Dermis microvascular lymphatic vessel endothelial cell (primary cell): ENCODE measurements at regions not wholly inside any gene's neighbourhood (a gene's known extent, or its start where the extent isn't known, plus 50 kb on each side); places are given as distances from the start of the nearest gene placed in this dataset.
"Not testable (repeated sequence)": the region's sequence is repeated elsewhere in the genome, so short reads cannot be mapped to it uniquely, and the experiment has no call there.

Experiments
- DNase-seq, 2 donors: peaks; one replicate each; pipeline versions ENCODE4 v3.0.0 to v3.0.0-alpha.2; 2010; ENCODE audit warnings: low read depth in 2 of 2

DNA sequence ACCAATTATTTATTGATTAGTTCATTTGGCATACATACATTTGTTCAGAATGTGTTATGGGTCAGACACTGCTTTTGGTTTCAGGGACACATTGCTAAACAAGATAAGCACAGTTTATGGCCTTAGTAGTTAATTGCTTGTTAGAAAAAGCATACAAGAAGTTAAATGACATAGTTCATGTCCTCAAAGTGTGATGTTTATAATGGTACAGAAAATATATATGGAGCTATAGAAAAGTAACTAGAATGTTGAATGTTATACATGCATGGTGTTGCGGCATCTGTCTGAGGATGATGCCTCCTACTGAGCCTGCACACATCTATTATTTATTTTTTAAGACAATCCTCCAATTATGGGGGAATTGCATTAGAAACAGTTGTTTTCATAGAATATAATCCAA, 1476.3 kb upstream of the PCDH7 start:
- no peak for DNase-seq

- DNase-seq = no peak
Observed at GRCh38 chr4:29259556-29259955, 1460.6 kb upstream of the PCDH7 start.

GRCh38 chr4:29262986-29263385, 1457.2 kb upstream of the PCDH7 start:
- DNase-seq = no peak

GRCh38 chr4:29276150-29276549, 1444.0 kb upstream of the PCDH7 start:
- peak in 1 of 2 donors; percentile 37 for DNase-seq

GRCh38 chr4:29277381-29277780, 1442.8 kb upstream of the PCDH7 start:
- DNase-seq = no peak

DNA sequence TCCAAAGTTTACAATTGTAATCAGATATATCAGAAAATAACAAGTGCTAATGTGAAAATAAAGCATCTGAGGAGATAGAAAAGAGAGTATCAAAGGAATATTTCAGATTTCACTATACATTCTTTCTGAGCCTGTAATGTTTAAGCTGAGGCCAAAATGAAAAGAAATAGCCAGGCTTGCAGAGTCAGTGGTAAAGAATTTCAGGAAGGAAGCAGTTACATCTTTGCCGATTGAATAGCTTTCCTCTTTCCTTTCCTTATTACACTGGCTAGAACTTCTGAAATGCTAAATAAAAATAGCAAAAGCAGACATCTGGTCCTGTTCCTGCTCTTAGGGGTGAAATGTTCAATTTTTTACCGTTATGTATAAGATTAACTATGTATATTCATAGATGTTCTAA, 1441.6 kb upstream of the PCDH7 start:
- DNase-seq = peak; percentile 16 to 77

DNA sequence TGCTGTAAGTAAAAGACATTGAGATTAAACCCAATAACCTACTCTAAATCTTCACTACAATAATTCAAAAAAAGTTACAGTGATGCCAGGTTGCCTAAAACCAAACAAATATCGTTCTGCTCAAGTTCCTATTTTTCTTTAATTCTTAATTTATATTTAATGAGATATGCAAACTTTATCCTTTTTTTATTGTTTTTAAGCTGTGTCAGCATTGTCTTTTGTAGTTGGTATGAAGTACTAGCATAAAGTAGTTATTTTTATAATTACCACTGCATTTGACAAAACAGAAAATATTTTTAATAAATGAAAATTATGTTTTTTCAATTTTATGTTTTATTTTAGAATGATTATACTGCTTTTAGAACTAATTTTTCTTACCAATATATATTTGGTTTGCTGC, 1431.1 kb upstream of the PCDH7 start:
- no peak for DNase-seq

- DNase-seq = no peak
Observed at GRCh38 chr4:29295280-29295679, 1424.9 kb upstream of the PCDH7 start.

GRCh38 chr4:29304595-29304994, 1415.6 kb upstream of the PCDH7 start:
- DNase-seq = no peak

DNA sequence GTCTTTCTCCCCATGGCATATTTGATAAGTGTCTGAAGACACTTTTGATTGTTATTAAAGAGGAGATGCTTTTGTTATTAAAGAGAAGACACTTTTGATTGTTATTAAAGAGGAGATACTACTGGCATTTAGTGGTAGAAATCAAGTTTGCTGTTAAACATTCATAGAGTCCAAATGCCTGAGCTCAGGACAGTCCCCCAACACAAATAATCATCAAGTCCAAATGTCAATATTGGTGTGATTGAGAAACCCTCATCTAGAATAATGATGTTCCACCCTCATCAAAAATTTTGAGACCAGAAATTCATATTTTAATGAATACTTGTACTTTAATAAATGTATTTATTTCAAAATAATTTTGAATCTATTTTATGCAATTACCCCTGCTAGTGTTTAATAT, 1412.9 kb upstream of the PCDH7 start:
- DNase-seq = no peak

- DNase-seq = no peak
Observed at GRCh38 chr4:29307755-29308154, 1412.4 kb upstream of the PCDH7 start.

- peak in 1 of 2 donors; percentile 79 for DNase-seq
Observed at GRCh38 chr4:29309050-29309449, 1411.1 kb upstream of the PCDH7 start.

DNA sequence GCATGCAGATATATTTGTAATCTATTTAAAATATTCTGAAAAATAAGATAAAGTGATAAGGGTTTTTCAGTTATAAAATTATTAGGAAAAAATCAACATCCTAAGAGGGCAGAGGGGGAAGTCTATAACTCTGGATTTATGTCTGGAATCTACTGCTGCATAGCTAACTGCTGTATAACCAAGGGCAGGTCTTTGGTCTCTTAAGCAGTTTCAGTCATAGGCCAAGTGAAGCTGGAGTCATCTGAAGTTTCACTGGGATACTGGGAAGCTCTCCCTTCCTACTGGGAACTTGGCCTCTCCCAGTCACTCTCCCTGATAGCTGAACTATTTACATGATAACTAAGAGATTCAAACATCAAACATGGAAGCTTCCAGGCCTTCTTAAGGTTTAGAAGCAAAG, 1409.9 kb upstream of the PCDH7 start:
- no peak for DNase-seq

GRCh38 chr4:29311247-29311646, 1408.9 kb upstream of the PCDH7 start:
- peak in 1 of 2 donors; percentile 78 for DNase-seq

- DNase-seq = no peak
Observed at GRCh38 chr4:29319663-29320340, 1400.4 kb upstream of the PCDH7 start.

- DNase-seq = no peak
Observed at GRCh38 chr4:29320947-29321620, 1399.1 kb upstream of the PCDH7 start.

- no peak for DNase-seq
Observed at GRCh38 chr4:29326004-29326403, 1394.2 kb upstream of the PCDH7 start.

DNA sequence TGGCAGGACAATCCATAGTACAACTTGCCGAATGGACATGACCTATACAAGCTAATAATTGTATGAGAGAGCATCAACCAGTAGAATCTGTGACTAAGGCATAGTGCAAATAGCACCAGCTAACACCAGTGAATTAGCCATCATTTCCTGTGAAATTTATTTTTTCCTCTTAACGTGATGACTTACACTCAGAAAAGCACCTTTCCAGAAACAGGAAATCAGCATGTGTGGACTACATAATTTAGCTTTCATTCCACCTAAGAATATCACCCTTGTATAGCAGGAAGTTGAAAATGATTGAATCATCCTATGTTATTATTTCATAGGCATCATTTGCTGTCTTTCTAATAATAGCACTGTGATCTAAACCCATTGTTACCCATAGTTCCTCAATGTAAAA, 1393.4 kb upstream of the PCDH7 start:
- peak; percentile 94 to 97 for DNase-seq

DNA sequence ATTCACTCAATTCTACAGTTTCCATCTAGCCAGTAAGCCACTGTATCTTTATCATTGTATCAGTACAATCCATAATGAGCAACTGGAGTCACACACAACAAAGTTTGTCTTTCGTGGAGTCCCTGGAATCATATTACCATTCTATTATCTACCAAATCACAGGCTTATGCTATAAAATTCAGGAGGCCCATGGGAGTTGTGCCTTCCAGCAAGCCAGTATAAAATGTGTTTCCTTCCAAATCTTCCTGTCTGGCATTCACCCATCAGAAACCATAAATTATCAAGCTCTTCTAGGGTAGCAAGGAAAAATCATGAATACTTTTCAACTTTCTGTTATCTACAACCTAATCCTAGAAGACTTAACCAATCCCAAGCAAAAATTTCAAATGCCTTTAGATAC, 1383.3 kb upstream of the PCDH7 start:
- DNase-seq = peak; percentile 65 to 93

GRCh38 chr4:29372971-29373370, 1347.2 kb upstream of the PCDH7 start:
- DNase-seq = no peak

DNA sequence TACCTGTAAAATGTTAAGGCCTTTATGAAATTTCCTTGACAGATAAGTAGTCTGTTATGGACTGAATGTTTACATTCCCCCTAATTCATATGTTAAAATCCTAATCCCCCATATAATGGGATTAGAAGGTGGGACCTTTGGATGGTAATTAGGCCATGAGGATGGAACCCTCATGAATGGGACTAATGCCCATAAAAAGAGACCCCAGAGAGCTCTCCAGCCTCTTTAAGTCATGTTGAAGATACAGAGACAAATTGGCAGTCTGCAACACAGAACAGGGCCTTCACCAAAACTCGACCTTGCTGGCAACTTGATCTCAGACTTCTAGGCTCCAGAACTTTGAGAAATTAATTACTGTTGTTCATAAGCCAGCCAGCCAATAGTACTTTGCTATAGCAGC, 1344.5 kb upstream of the PCDH7 start:
- DNase-seq = no peak

- not testable (repeated sequence) for DNase-seq
Observed at GRCh38 chr4:29378237-29378636, 1341.9 kb upstream of the PCDH7 start.

DNA sequence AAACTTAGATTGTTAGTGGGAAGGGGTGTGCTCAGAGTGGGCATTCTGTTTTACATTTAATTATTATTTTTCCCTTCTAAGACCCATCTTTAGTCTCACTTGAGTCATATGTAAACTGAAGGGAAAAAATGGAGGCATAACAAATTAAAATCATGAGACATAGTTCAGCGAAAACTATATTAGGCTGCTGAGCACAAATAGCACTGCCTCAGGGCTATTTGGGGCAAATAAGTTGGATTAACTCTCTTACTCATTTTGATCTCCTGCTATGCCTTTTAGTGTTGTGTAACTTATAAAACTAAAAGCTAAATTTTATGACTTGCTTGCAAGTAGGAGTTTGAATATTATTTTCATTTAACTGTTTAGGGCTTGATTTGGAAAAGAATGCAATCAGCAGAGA, 1329.2 kb upstream of the PCDH7 start:
- no peak for DNase-seq
